ENCODE measurements at regions not wholly inside any gene's neighbourhood (a gene's known extent, or its start where the extent isn't known, plus 50 kb on each side); places are given as distances from the start of the nearest gene placed in this dataset.
"Not testable (repeated sequence)": the region's sequence is repeated elsewhere in the genome, so short reads cannot be mapped to it uniquely, and the experiment has no call there.

DNA sequence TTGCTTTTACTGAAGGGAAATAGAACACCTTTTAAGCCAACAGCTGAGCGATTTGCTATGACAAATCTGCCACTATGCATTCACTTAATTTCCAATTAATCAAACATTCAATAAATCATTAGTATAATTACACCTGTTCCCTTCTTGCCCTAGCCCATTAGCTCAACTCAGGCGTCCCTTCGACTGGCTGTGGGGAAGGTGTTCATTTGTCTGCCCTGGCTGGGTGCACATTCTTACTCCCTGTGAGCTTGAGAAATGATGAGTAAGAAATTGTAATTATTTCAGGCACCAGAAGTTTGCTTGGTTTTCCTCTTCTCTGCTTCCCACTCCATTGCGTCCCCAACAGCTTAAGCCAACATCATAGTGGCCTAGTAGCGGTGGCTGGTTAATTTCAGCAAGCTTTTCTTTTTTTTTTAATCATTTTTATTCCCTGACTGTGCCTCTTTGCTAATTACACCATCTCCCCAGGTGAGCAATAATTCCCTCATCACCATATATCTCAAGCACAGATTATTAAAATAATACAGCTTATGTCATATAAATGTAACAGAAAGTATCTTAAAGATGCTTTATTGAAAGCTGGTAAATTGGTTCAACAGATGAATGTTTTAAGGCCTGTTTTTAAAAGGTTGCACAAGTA, 623.9 kb upstream of the RBFOX1 start:
- DNase-seq: no peak

DNA sequence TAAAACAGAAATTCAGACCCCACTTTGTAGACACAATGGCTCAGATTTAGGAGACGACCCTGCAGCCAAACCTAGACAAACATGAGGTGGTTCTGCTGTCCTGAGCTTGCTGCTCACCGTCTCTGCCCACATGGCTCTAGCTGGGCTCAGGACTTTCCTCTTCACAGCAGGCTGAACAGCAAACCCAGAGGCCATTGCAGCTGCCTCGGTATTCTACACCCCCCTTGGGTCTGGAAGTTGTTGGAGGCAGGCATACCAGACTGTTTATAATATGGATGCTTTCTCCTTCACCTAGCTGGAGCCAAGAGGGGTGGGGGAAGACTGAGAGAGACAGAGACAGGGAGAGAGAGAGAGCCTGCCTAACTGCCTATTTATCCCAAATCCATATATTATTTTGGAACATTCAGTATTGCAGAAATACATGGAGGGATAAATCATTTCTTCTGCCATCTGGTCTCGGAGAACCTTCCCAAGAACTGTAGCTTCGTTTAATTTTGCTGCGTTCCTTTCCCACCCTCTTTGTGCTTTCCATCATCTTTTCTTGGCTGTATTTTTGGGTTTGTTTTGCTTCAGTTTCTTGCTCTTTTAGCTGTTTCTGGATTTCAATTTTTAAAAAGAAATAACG, 628.2 kb upstream of the RBFOX1 start:
- no peak for DNase-seq

DNA sequence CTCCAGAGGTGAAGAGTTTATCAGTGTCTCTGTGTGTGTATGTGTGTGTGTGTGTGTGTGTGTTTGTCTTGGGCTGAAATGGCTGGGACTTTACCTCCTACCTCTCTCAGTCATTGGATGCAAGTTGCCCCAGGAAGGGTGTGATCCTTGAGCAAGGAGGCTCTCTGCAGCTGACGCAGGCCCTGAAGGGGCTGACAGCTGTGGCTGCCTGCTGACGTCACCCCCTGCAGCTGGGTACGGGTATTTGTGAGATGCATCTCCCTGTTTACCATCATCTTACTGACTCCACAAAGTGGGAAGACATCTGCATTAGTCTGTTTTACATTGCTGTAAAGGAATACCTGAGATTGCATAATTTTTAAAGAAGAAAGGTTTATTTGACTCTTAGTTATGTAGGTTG, 631.5 kb upstream of the RBFOX1 start:
- DNase-seq: no peak

DNA sequence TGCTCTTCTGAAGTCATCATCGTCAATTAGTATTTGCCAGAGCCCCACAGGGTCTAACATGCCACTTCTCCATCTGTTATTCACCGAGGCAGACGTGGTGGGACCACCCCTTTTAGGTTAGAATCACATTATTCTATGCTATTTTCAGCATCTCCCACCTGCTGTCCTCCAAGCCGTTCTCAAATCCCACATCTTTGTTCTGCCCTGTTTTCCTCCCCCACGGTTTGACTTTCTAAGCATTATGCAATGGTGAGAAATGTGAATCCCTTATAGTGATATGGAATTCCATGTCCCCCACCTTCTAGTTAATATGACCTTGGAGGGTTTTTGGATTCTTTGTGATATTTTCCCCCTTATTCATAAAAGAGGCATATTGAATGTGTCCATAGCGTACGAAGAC, 634.1 kb upstream of the RBFOX1 start:
- no peak for DNase-seq

DNA sequence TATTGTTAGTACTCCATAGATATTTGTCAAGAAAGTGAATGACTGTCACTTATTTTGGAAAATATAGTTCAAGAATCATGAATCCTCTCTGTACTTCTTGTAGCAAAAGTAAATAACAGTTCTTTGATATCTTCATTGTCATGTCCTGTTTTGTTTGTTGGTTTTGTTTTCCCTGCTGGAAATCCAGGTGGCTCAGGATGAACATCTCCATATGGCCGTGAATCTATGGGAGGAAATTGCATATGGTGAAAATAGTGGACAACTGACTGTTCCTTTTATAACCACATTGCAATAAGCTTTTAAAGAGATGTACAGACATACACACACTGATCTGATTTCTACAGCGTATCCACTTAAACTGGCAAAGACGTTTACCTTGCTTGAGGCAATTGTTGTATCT, 637.0 kb upstream of the RBFOX1 start:
- no peak for DNase-seq

DNA sequence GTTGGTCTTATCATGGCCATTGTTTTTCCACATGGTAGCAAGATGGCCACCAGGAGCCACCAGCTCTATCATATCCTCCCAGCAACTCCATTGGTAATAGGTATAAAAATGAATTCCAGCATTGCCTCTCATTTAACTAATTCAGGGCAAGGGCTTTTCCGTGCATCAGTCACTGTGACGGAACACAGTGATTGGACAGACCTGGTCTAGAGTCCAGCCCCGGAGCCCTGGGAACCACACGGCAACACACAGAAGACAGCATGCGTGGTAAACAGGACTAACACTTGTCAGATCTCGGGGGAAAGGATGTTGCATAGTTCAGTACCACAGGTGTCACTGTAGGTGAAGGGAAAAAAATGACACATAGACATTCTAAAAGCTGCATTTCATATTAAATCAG, 638.0 kb upstream of the RBFOX1 start:
- no peak for DNase-seq

DNA sequence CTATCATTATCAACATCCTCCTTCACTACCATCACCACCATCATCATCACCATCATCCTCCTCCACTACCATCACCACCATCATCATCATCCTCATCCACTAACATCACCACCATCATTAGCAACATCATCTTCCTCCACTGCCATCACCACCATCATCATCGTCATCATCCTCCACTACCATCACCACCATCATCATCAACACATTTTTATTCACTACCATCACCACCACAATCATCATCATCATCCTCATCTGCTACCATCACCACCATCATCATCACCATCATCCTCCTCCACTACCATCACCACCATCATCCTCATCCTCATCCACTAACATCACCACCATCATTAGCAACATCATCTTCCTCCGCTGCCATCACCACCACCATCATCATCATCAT, 639.2 kb upstream of the RBFOX1 start:
- not testable (repeated sequence) for DNase-seq

DNA sequence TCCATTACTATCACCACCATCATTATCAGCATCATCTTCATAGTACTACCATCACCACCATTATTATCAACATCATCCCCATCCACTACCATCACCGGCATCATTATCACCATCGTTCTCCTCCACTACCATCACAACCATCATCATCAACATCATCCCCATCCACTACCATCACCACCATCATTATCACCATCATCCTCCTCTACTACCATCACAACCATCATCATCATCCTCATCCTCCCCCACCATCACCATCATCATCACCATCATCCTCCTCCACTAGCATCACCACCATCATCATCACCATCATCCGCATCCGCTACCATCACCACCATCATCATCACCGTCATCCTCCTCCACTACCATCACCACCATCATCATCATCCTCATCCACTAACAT, 639.8 kb upstream of the RBFOX1 start:
- no peak for DNase-seq

DNA sequence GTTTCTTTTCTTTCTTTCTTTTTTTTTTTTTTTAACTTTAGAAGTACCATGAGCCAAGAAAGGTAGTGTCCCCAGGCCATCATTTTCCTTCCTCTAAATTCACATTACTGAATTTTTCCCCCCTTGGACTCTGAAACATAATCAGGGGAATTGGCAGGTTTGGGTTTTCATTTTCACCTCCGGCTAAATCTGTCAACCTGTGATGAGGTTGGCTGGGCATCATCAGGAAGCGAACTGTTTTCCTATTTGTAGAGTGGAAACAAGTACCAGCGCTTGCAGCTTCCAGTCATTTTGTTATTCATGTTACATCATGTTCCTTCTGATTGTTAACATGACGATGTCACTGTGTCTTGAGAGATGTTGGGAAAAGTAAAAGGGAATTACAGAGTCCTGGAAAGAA, 641.9 kb upstream of the RBFOX1 start:
- DNase-seq: no peak

DNA sequence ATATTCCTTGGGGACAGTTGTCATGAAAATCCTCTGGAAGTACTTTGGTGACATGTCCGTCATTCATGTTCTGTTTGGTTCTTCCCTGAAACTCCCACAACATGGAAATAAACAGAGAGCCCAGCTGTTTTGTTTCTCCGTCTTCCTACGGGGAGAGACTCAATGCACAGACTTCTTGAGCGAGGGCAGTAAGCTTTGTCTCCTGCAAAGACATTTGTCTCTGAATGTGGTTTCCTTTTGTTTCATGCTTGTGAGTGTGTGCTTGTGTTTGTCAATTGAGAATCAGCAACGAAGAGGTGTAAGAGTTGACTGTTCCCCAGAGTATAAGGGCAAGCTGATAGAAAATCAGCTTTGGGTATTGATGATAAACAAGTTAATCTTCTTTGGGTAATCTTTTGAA, 643.0 kb upstream of the RBFOX1 start:
- no peak for DNase-seq

DNA sequence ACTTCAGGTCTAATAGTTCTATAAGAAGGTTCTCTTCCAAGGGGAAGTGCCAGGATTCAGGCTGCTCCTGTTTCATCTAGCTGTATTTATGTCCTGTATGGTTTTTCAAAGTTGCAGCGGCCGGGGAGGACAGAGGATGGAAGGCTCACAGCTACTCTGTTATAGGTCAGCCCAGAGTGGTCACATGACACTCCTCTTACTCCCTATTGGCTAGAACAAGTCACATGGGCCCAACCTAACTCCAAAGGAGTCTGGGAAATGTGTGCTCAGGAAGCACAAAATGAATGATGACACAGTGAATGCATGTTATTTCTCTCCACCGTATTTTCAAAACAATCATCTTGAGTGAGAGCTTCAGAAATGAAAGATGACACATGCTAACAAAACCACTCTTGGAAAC, 645.1 kb upstream of the RBFOX1 start:
- DNase-seq: no peak

DNA sequence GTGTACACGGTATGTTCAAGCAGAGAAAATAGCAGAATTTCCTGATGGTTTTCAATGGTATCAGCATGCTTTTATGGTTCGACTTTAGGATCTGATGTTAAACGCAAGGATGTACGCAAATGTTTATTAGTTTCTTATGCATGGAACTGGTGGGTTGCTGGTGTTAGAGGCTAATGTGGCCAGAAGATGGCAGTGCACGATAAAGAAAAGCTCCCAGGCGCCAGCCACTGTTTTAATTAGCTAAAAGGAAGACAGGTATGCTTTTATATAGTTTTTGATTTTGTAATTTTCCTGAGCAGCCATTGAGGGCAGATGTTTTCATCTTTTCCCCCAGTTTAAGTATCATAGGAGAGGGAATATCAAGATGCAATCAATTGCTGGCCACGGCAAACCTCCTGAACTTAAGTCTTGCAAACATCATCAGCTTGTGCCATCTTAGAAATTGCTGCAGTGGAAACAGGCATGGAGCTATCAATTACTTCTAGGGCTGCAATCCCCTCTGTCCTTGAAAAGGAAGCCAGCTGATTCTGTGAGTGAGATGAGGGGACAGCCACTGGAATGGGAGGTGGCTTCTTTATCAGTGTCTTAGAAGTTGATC, 648.5 kb upstream of the RBFOX1 start:
- DNase-seq: no peak

DNA sequence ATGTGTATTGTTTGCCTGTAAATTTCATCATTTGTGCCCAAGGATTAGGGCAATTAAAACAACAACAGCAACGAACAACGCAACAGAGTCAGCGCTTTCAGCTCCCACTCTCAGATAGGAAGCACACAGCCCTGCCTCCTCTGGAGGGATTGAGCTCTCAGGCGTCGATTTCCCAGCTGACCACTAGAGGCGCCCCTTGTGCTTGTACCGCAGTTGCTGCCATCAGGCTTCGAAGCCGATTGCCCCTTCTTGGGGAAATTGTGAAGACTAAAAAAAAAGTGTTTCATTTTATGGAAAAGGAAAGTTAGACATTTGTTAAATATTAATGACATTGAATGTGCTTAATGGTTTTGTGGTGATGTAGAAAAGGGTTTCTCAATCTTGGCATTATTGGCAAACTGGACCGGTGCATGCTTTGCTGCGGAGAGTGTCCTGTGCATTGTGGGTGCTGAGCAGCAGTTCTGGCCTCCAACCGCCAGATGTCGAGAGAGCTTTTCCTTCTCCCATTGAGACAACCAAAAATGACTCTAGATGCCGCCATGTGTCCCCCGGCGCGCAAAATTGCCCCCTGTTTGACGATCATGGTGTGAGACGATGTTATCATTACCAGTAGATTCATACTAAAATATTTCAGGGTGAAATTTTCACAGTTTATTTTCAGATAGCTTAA, 650.4 kb upstream of the RBFOX1 start:
- no peak for DNase-seq

DNA sequence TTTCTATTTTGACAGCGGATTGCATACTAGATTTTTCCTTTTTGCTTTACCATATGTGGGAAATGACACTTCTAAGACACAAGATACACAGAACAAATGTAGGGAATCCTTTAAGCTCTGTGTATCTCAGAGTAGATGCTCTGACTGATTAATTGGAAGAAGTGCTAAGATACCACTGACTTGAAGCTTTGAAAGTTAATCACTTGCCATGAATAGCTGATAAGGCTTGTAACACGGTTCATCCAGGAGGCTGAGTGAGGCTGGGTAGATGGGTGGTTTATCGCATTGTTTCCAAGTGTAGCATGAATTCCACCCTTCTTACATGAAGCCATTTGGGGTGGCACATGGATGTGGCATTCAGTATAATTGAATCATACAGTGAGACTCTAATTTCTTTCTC, 654.1 kb upstream of the RBFOX1 start:
- no peak for DNase-seq

DNA sequence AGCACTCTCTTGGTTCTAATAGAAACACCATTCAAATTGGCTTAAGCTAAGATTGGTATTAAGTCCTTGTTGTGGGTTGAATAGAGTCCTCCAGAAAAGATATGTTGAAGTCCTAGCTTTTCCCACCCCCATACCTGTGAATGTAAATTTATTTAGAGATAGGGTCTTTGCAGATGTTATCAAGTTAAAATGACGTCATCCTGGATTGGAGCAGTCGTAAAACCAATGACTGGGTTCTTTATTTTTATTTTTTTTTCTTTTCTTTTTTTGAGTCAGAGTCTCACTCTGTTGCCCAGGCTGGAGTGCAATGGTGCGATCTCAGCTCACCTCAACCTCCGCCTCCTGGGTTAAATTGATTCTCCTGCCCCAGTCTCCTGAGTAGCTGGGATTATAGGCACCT, 658.6 kb upstream of the RBFOX1 start:
- no peak for DNase-seq

DNA sequence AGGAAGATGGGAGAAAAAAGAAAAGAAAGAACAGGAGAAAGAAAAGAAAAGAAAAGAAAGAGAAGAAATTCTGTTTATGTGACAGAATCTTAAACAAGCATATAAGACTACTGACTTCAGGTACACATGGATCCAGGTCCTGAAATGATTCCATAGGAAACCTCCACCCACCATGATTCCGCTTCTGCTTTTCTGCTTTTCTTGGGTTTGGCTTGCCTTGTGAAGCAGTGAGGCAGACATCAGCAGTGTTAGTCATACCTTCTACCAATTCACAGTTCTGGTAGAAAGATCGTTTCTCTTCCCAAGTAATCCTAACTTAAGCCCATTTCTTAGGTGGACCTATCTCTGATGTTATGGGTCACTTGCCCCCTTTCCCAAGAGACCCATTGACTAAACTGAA, 660.1 kb upstream of the RBFOX1 start:
- DNase-seq: no peak

DNA sequence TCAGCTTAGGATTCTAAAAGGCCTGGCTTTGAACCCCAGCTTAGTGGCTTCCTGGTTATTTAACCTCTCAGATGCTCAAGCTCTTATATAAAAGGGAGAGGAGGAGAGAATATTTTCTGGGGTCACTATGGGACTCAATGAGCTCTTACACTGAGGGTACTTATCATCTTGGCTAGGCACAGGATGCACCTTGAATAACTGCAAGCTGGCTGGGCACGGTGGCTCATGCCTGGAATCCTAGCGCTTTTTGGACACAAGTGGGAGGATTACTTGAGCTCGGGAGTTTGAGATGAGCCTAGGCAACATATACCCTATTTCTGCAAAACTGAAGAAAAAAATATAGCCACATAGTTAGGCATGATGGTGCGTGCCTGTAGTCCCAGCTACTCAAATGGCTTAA, 665.3 kb upstream of the RBFOX1 start:
- DNase-seq: no peak

DNA sequence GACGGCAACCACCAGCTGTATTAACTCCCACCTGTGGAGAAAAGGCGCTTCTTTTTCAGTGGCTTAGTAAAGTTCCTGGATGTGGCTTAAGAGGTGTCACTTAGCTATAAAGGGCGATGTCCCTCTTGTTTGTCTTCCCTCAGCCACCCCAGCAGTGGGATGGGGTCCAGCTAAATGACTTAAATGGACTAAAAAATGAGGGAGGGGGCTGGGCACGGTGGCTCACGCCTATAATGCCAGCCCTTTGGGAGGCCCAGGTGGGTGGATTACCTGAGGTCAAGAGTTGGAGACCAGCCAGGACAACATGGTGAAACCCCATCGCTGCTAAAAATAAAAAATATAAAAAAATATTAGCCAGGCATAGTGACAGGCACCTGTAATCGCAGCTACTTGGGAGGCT, 667.5 kb upstream of the RBFOX1 start:
- DNase-seq: no peak

DNA sequence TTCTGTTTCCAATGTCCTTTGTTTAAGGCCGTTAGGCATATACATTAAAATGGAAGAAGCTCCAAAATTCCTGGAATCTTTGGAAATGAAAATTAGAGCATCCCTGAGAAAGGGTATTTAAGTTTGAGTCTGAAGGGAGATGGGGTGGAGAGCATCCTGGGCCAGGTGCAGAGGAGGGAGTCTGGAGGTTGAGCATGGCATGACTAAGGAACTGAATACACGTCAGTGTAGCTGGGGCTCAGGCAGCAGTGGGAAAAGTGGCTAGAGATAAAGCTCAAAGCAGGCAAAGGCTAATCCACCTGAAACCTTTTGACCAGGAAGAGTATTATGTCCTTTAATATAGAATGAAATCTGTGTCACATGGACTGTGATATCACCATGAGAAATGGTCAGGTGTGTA, 669.0 kb upstream of the RBFOX1 start:
- no peak for DNase-seq

DNA sequence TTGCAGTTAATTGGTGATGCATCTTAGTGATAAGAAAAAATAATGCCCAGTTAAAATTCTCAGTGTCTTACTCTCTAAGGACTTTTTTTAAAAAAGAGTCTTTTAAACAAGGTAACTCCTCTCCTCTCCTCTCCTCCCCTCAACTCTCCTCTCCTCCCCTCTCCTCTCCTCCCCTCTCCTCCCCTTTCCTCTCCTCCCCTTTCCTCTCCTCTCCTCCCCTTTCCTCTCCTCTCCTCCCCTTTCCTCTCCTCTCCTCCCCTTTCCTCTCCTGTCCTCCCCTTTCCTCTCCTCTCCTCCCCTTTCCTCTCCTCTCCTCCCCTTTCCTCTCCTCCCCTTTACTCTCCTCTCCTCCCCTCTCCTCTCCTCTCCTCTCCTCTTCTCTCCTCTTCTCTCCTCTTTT, 675.9 kb upstream of the RBFOX1 start:
- DNase-seq: no peak

DNA sequence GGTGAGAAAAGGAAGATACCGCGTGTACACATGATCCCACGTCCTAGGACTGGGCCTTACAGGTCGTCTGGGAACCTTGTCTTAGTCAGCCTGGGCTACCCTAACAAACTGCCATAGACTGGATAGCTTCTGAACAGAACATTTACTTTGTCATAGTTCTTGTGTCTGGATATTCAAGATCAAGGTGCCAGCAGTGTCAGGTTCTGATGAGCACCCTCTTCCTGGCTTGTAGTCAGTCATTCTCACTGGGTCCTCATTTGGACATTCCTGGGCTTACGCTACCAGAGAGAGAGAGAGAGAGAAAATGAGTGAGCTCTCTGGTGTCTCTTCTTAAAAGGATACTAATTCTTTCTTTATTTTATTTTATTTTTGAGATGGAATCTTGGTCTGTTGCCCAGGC, 685.8 kb upstream of the RBFOX1 start:
- no peak for DNase-seq

DNA sequence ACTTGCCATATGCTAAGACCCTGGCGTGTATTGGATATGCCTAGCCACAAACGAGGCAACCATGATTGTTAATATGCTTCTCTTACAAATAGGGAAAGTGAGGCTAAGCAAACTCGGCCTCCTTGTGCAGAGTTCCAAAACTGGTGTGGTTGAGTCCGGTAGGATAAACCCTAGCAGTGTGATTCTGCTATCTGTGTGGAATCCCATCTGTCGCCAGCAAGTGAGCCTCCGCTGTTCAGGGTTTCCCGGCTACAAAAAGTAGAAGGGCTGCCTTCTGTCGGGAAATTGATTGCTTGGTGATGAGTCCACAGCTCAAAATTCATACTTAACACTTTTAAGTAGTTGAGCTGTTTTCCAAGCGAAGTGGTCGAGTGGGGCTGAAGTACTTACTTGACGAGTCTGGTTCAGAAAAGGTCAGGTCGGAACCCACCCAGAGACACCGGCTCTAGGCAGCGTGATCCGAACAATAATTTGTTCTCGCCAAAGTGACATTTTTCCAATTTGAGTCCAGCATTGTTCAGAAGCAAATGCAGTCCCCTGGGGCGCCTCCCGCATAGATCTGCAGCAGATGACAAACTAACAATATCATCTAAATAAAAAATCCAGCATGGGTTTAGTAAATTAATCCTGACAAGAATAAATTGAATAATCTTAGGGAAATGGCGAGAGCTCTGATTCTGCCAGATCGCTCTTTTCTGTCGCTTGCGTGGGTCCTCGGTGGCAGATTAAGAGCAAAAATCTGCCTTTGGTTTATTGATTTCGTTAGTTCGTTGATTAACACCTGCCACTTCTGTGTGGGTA, 686.7 kb upstream of the RBFOX1 start:
- no peak for DNase-seq

DNA sequence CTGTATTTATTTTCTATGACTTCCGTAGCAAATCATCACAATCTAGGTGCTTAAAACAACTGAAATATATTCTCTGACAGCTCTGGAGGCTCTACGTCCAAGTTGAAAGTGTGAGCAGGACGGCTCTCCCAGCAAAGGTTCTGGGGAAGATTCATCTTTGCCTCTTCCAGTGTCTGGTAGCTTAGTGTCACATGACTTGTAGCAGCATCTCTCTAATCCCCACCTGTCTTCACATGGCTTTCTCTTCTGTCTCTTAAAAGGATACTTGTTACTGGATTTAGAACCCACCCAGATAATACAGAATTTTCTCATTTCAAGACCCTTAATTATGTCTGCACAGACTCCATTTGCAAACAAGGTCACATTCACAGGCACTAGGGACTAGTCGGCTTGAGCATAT, 687.7 kb upstream of the RBFOX1 start:
- DNase-seq: no peak

All from GF-D8 (cell line).